HEK293 (cell line): ENCODE measurements at regions not wholly inside any gene's neighbourhood (a gene's known extent, or its start where the extent isn't known, plus 50 kb on each side); places are given as distances from the start of the nearest gene placed in this dataset.

ENCODE experiments used
- BCL11A ChIP-seq: fragments of 450-650 bp; formaldehyde crosslinking; IDR thresholded peaks from 2 replicates; pipeline ENCODE4 v1.5.1; 2016; ENCODE audit warnings: low read depth, missing biosample characterization, missing genetic modification characterization
- ZBTB17 ChIP-seq: fragments of 450-650 bp; formaldehyde crosslinking; IDR thresholded peaks from 2 replicates; pipeline ENCODE4 v1.5.1; 2016; ENCODE audit warnings: missing biosample characterization, missing genetic modification characterization
- ZNF24 ChIP-seq: fragments of 450-650 bp; formaldehyde crosslinking; IDR thresholded peaks from 2 replicates; pipeline ENCODE4 v1.5.1; 2016; ENCODE audit warnings: missing biosample characterization, missing genetic modification characterization
- ZNF266 ChIP-seq: fragments of 450-650 bp; formaldehyde crosslinking; IDR thresholded peaks from 2 replicates; pipeline ENCODE4 v1.5.1; 2016; ENCODE audit warnings: missing biosample characterization, missing genetic modification characterization, low read depth
- ZNF274 ChIP-seq, 2 experiments: fragments of 200-500 bp in 1 of 2; fragments of 450-650 bp in 1 of 2; sonication (Bioruptor generic) in 1 of 2; formaldehyde crosslinking in 1 of 2; IDR thresholded peaks; 2 replicates each; pipeline versions ENCODE4 v1.5.1 to v1.6.1; 2014 to 2016; ENCODE audit warnings: borderline replicate concordance in 1 of 2, inconsistent platforms in 1 of 2, low read length in 1 of 2, missing biosample characterization in 1 of 2, missing genetic modification characterization in 1 of 2
- TF ChIP-seq, protein P1 (sequence below): fragments of 450-650 bp; formaldehyde crosslinking; IDR thresholded peaks from 2 replicates; pipeline ENCODE4 v1.5.1; 2016; ENCODE audit warnings: missing biosample characterization, missing genetic modification characterization

DNA sequence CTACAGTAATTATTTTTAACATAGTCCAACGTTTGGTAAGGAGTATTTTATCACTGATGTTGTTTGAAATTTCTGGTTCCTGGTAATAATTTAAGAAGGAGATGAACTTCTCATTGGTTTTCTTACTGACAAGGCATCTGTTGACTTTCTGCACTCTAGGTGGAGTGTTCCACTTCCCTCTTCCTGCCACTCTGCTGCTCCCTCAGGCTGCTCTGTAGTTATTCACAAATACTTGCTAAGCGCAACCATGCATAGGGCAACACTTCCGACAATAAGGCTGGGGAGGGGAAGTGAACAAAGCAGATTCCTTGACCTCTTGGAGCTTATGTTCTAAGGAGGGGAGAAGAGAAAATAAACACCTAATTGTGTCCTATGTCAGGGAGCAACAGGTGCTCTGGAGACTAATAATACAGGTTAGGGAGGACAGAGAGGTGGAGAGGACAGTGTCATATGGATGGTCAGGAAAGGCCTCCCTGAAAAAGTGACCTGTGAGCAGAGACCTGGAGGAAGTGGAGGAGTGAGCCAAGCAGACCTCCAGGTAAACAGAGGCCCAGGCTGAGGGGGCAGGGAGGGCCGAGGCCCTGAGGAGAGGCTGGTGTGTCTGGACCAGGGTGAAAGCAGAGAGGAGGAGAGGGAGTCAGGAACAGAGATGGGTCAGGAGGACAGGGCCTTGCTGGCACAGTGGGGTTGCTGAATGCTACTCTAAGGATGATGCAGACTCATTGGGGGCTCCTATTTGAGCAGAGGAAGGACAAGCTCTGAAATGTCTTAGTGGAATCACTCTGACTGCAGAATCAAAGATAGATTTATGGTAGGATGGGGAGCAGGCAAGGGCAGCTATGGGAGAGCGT, 134.8 kb upstream of the SLC24A3 start:
- TF ChIP-seq ZNF266 (tag by site-specific recombination) (no peak), BCL11A (tag by site-specific recombination) (no peak), ZNF274 (IDR thresholded peaks at IDR 0.05; ENCODE audit: low read length) (no peak), ZNF274 (tag by site-specific recombination; IDR thresholded peaks at IDR 0.05; ENCODE audit: borderline replicate concordance) (no peak), ZNF24 (no peak), ZBTB17 (tag by site-specific recombination) (no peak)
- TF ChIP-seq, protein P1, sequence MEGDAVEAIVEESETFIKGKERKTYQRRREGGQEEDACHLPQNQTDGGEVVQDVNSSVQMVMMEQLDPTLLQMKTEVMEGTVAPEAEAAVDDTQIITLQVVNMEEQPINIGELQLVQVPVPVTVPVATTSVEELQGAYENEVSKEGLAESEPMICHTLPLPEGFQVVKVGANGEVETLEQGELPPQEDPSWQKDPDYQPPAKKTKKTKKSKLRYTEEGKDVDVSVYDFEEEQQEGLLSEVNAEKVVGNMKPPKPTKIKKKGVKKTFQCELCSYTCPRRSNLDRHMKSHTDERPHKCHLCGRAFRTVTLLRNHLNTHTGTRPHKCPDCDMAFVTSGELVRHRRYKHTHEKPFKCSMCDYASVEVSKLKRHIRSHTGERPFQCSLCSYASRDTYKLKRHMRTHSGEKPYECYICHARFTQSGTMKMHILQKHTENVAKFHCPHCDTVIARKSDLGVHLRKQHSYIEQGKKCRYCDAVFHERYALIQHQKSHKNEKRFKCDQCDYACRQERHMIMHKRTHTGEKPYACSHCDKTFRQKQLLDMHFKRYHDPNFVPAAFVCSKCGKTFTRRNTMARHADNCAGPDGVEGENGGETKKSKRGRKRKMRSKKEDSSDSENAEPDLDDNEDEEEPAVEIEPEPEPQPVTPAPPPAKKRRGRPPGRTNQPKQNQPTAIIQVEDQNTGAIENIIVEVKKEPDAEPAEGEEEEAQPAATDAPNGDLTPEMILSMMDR (tag by site-specific recombination): no peak
